ENCODE measurements at regions not wholly inside any gene's neighbourhood (a gene's known extent, or its start where the extent isn't known, plus 50 kb on each side); places are given as distances from the start of the nearest gene placed in this dataset.

DNA sequence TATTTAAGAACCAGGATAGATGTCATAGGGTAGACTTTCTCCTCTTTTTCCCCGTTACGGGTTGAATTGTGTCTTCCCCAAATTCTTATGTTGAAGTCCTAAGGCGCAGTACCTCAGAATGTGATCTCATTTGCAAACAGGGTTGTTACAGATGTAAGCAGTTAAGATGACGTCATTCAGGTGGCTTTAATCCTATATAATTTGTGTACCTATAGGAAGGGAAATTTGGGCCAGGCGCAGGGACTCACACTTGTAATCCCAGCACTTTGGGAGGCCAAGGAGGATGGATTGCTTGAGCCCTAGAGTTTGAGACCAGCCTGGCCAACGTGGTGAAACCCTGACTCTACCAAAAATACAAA, 99.5 kb upstream of the DHX40 start:
- no peak for TF ChIP-seq EZH2phosphoT487 (IDR thresholded peaks at IDR 0.05; ENCODE audit: borderline replicate concordance, low read depth, low read length)
- TF ChIP-seq, protein P1, sequence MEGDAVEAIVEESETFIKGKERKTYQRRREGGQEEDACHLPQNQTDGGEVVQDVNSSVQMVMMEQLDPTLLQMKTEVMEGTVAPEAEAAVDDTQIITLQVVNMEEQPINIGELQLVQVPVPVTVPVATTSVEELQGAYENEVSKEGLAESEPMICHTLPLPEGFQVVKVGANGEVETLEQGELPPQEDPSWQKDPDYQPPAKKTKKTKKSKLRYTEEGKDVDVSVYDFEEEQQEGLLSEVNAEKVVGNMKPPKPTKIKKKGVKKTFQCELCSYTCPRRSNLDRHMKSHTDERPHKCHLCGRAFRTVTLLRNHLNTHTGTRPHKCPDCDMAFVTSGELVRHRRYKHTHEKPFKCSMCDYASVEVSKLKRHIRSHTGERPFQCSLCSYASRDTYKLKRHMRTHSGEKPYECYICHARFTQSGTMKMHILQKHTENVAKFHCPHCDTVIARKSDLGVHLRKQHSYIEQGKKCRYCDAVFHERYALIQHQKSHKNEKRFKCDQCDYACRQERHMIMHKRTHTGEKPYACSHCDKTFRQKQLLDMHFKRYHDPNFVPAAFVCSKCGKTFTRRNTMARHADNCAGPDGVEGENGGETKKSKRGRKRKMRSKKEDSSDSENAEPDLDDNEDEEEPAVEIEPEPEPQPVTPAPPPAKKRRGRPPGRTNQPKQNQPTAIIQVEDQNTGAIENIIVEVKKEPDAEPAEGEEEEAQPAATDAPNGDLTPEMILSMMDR (conservative IDR thresholded peaks at IDR 0.05; ENCODE audit: low read length), result no peak
